Astrocyte of the cerebellum (primary cell): ENCODE measurements at regions not wholly inside any gene's neighbourhood (a gene's known extent, or its start where the extent isn't known, plus 50 kb on each side); places are given as distances from the start of the nearest gene placed in this dataset.
"Not testable (repeated sequence)": the region's sequence is repeated elsewhere in the genome, so short reads cannot be mapped to it uniquely, and the experiment has no call there.

Experiments
- DNase-seq: peaks from one replicate; pipeline ENCODE4 v3.0.0-alpha.2; 2011; ENCODE audit warnings: low read depth
- H3K4me3 ChIP-seq: 2 replicates; pipeline ENCODE4 v1.5.1; 2011; ENCODE audit warnings: mild to moderate bottlenecking, low read depth, low read length, moderate library complexity
- CTCF ChIP-seq: IDR thresholded peaks from 2 replicates; pipeline ENCODE4 v1.5.1; 2012; ENCODE audit warnings: low read length, low read depth, moderate library complexity, mild to moderate bottlenecking; ENCODE audit errors: missing control alignments
- in situ Hi-C: cut with HindIII; loops from 2 replicates; pipeline ENCODE4 v1.10.0; 2017; ENCODE audit warnings: low sequenced_read_pairs

GRCh38 chr2:157015015-157015575 lies 242.4 kb upstream of the GALNT5 start:
- in situ Hi-C loops, result no loop called here
- DNase-seq, result no peak

GRCh38 chr2:157023264-157023663 lies 234.2 kb upstream of the GALNT5 start:
- in situ Hi-C loops, result not testable (repeated sequence)

More at GRCh38 chr2:157015015-157015575, 242.4 kb upstream of the GALNT5 start:
- no peak overlapping the region for H3K4me3 ChIP-seq
- TF ChIP-seq CTCF, result no peak

GRCh38 chr2:157024129-157024528 lies 233.4 kb upstream of the GALNT5 start:
- no peak for TF ChIP-seq CTCF
- in situ Hi-C loops, result no loop called here
- no peak overlapping the region for H3K4me3 ChIP-seq
- DNase-seq, result no peak

More at GRCh38 chr2:157023264-157023663, 234.2 kb upstream of the GALNT5 start:
- H3K4me3 ChIP-seq, DNase-seq: not testable (repeated sequence)

- H3K4me3 ChIP-seq, result no peak overlapping the region
- peak; percentile 73 for DNase-seq
- in situ Hi-C loops, result no loop called here
- TF ChIP-seq CTCF, result no peak
Measured at GRCh38 chr2:157032017-157032416, 225.5 kb upstream of the GALNT5 start.

GRCh38 chr2:157036726-157037125 lies 220.8 kb upstream of the GALNT5 start:
- no peak for DNase-seq
- in situ Hi-C loops, result no loop called here
- no peak for TF ChIP-seq CTCF
- no peak overlapping the region for H3K4me3 ChIP-seq

- TF ChIP-seq CTCF, result no peak
- in situ Hi-C loops, result no loop called here
- H3K4me3 ChIP-seq, result no peak overlapping the region
- no peak for DNase-seq
Measured at GRCh38 chr2:157043786-157044185, 213.7 kb upstream of the GALNT5 start.

GRCh38 chr2:157046396-157046795 lies 211.1 kb upstream of the GALNT5 start:
- in situ Hi-C loops, result no loop called here

More at GRCh38 chr2:157046396-157046795, 211.1 kb upstream of the GALNT5 start:
- no peak for TF ChIP-seq CTCF
- DNase-seq, result no peak
- no peak overlapping the region for H3K4me3 ChIP-seq
